ENCODE measurements at regions not wholly inside any gene's neighbourhood (a gene's known extent, or its start where the extent isn't known, plus 50 kb on each side); places are given as distances from the start of the nearest gene placed in this dataset.

DNA sequence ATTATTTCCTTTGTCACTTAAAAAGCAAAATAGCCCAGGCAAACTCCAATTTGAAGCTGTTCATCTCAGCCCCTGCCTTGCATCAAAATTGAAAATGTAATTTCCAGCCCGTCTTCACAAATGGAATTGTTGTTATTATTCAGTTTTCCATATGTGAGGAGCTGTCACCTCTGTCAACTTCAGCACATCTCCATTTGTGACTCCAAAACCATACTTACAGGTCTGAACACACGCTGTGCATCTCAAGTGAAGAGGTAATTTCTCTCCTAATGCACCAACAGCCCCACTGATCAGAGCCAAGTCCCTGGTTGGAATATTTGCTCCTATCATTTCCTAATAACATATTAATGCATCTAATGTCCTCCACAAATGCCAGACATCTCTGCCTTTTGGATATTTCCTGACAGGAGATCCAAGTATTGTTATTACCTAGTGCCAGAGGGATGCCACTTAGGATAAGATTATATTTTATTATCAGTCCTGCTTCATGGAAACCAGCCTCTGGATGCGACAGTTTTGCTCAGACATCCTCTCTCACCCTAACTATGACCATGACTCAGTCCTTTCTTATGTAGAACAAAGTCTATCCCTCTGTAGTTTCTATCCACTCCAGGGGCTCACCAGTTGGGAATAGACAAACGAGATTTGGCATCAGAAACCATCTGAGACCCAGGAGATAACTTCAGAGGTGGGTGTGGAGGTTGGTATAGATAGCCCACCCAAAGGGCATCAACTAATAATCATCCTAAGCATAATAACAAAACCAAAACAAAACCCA, 379.8 kb downstream of the VPS13C start:
- DNase-seq = no peak

DNA sequence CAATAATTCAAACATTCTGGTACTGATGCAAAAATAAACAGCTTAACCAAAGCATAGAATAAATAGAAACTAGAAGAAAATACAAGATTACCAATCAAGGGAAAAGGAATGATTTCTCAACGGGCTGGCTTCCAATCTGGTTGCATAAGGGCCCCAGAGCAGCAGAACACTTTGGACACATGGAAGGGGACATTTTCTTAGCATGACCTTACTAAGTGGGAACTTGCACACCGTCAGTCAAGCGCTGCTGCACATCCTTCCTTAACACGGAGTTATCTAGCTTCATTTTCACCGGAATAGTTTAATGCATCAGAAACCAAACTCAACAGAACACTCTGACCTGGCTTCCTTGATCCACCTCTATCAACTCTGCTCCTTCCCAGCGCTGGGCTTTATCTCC, 388.5 kb downstream of the VPS13C start:
- DNase-seq = no peak

DNA sequence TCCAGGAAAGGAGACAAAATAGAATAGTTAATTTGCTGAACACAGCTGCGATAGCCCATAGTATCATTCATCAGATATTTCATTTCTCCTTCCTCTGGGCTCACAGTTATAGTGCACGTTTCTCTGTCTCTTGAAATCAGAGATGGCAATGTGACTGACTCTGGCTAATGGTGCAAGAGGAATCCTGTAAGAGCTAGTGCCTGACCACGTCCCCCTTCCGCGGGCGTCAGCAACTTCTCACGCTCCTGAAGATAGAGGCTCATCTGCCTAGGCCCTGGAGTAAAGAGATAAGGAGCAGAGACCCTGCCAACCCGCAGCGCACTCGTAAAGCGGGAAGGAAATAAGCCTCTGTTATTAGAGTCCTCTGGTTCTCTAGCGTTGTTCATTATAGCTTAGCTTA, 391.8 kb downstream of the VPS13C start:
- DNase-seq = no peak

DNA sequence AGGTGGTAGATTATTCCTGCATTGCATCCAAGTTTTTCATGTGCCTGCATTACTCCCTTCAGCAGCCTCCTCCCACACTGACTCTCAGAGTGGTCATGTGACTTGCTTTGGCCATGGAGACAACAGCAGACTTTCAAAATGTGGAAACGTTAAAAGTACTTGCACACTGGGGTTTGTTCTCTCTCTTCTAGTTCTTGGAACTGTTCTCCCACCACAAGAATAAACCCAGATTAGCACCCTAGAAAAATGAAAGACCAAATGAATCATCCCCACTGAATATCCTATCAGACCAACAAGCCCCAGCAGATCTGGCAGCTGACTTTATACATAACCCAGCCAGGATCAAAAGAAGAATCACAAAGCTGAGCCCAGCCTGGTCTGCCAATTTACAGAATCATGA, 398.5 kb downstream of the VPS13C start:
- no peak for DNase-seq

DNA sequence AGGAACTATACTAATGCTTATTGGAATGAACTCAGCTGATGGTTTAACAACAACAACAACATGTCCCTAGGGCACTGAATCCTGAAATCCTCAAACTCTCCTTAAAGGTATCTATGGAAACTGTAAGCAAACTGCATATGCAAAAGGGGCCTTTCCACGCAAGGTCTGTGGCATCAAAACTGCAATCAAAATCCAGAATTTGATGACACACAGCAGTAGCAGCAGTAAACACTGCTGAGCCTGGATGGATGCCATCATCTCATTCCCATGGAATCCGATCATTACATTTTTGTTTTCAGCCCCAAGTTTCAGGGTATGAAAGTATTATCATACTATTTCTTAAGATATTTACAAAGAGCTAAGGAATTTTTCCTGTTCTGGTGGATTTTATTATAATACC, 399.7 kb downstream of the VPS13C start:
- no peak for DNase-seq

DNA sequence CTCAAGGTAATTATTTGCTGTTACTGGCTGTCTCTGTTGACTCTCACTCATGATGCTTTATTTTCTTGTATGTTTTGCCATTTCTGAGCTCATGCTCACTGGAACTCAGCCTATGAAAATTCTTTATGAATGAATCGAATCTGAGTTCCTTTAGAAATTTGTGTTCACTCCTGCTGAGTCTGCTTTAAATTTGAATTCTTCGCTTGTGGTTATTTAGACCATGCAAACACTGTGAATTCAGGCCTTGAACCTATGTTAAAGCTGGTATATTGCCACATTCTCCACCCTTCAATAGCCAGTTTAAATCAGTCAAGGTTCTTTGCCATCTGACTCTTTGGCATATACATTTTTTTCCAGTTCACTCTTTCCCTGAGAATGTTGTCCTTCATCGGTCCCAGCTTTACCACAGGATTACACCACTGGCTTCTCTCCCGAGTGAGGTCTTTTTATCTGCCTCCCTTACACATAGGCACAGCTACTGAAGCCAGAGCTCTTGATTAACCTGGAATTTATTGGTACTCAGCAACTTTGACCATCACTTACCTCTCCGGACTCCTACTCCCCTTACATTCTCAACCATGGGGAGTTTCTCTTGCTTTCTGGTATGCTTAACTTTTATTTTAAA, 400.6 kb downstream of the VPS13C start:
- no peak for DNase-seq

DNA sequence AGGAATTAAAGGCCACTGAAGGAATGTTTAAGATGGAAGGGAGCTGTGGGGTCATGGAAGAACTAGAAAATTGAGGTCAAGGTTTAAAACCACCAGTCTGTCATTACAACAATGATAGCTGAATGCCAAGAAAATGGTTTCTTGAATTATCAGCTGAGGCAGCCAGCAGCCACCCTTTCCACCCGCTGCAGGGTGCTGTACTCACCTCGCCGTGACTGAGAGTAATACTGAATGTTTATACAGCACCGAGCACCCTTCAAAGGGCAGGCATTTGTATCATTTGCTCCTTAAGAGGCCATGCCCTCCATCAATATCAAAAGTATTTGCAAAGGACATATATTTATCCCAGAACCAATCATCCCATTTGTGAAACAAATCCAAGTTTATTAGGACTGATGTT, 402.8 kb downstream of the VPS13C start:
- DNase-seq = no peak

DNA sequence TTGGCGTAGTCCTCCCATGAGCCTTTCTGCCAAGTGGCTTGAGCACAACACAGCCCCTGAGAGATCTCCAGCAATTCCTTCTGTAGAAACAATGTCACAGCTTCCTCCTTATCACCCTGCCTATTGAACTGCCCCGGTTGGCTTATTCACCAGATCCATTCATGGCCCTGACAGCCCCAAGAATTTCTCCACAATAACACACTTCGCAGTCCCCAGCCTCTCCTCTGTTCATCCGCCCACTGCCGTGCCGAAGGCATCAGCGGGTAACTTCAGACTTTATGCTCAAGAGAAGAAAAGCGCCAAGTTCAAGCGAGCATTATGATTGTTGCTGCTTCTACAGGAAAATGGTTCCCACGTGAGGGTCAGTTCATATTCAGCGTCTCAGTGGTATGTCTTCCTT, 403.9 kb downstream of the VPS13C start:
- DNase-seq = no peak

DNA sequence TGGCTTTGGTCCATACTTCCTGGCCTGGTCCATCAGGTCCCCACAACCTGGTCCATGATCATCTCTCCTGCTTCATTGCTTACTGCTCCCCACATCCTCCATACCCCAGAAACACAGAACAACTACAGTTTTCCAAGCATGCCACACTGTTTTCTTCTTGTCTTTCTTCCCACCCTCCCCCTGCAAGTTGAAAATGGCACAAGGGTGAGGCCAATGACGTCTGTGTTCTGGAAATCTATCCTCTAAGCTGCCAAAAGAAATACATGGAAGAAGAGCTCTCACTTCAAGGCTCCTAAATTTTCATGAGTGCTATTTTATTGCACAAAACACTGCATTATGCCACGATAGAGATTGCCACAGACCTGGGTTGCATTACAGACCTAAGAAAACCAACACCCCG, 404.4 kb downstream of the VPS13C start:
- no peak for DNase-seq

DNA sequence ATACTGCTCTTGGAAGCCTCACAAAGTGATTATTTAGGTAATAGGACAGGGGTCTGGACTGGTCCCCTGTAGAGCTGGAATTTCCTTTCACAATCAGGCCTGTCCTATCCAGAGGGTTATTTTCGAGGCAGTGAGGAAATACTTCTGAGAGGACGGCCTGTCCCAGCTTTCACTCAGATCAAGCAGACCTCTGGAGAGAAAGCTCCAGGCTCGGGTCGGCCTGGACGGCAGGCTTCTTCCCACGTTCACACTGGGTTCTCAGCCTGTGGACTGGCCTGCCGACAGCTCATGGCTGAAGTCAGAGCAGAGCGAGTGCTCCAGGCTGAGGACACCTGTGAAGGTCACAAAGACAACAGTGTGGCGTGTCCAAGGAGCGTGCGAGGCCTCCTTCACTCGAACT, 405.3 kb downstream of the VPS13C start:
- DNase-seq = no peak

DNA sequence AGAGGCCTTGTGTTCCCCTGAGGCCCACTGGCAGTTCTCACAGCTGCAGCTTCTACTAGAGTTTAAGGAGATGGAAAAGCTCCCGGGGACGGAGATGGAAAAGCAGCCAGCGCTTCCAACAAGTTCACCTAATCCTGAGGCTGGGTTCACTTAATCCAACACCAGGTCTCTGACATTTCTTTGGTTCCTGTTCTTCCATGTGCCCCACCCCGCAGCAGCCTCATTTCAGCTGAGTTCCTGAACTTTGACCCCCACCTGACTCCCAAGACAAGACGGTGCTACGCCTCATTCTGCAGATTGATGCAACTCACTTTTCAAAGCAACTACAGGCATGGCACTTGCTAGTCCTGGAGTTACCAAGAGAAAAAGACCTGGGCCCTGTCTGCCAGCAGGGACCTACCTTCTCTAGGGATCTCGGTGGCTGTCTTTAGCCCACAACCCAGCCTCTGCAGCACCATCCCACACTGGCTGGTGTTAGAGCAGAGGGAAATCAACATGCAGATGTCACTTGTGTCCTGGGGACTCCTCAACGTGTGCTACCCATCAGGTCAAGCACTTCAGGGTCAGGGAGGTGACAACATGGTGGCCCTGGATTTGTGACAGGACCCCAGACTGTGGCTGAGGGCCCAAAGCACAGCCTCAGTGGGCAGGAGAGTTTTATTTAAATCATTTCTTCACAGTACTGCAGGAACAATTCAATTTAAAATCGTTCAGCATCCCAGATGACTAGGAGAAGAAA, 406.1 kb downstream of the VPS13C start:
- no peak for DNase-seq

DNA sequence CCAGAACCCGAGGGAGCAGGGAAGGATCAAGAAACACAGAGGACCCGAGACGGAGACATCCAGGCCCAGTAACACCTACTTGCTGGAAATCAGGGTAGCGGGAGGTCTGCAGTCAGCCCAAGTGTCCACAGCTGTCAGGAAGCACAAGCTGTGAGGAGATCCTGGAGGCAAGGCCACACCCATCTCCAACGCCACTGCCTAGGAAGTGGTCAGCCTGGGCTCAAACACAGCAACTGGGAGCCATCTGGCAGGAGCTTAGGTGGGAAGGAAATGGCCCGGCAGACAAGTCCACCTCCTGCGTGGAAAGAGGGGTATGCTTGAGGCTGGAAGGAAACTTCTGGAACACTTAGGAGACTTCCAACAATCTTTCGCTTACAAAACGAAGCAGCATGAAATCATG, 407.1 kb downstream of the VPS13C start:
- no peak for DNase-seq

DNA sequence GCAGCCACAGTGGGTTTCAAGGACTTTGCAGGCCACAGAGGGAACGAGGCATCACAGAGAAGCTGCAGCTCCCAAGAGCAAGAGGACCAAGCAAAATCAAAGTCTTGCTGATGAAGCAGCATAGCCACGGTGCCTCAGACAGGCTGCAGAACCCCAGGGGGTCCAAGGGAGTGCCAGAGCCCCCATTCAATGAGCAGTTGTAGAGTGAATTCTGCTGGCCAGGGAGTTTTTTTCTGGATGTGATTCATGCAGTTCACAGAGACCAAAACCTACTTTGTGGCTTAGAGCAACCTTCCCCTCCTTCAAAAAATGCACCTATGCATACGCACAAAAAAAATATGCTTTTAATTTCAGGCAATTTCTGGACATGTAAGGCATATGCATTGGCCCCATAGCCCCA, 409.0 kb downstream of the VPS13C start:
- no peak for DNase-seq

DNA sequence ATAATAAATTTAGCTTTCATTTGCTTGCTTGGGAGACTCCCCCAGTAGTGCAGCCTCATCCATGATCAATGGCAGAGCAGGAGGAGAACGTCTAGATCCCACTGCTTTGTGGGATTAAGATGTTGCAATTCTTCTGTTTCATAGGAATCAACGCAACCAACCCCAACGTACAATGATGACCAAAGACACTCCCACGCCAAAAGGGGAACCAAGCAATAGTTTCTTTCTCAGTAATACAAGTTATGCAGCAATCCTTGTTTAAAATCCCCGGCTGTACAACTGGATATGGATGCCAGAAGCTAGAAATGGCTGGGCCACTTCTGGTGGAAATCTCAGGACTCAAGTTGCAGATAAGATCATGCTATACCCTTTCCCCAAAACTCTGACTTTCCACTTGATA, 411.2 kb downstream of the VPS13C start:
- no peak for DNase-seq

DNA sequence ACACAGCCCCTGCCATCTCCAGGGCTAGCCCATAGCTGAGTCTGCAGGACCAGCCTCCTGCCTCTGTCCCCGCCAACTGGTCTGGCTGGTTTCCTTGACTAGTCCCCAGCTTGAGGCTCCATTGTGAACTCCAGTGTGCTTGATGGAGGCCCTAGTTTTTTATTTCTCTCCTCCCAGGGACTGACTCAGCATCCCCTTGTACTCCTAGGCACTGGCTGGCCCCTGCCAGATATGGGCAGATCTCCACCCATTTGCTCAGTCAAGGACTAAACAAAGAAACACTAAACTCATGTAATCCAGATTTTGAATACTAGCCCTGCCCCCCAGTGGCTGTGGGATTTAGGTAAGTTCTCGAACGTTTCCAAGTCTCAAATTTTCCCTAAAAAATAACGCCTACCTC, 415.4 kb upstream of the RORA start:
- DNase-seq = no peak

DNA sequence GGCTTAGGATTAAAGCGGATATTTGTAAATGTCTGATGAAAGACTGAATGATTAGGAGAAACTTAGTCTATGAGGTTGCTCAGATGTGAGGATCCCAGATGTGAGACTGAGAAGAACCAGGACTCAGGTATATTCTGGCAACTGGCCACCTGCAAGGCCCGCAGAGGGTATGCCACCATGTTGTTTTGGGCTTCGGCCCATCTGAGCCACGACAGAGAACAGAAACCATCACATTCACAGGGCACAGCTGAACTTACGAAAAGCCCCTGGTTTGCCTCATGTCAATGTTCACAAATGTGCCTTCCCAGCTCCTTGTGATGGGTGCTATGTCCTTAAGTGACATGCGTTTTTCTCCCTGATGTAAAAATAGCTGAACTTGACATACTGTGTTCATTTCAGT, 412.5 kb upstream of the RORA start:
- DNase-seq = no peak

DNA sequence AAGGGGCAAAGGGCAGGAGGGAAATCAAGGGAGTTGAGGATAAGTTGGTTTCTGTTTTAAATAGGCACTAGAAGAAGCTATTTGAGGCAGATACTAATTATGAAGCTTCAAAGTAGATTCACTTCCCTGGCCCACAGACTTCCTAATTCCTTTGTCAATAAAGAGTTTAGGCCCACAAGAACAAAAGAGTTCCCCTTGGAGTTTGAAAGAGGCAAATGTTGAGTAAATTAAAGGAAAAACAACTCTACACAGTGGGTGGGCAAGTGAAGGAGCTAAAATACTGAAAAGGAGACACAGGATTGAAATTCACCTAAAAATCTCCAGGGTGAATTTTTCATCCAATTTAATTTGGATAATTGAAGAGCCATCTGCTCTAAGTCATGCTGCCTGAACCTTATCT, 411.7 kb upstream of the RORA start:
- no peak for DNase-seq

DNA sequence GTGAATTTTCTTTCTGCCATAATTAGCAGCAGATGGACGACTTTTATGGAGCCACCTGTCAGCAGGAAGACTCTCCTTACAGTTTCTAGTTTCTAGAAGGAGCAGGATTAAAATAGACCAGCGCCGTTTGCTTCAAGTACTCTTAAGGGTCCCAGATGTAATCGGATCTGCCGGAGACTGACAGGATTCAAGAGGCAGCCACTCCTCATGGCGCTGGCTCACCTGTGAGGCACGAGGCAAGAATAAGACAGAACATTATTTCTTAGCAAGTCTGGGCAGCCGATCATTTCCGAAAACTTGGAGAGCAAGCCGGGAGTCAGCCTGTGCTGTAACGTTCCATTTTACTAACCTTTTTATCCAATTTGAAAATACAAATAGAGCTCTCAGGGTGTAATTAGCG, 410.4 kb upstream of the RORA start:
- DNase-seq = peak; percentile 68

DNA sequence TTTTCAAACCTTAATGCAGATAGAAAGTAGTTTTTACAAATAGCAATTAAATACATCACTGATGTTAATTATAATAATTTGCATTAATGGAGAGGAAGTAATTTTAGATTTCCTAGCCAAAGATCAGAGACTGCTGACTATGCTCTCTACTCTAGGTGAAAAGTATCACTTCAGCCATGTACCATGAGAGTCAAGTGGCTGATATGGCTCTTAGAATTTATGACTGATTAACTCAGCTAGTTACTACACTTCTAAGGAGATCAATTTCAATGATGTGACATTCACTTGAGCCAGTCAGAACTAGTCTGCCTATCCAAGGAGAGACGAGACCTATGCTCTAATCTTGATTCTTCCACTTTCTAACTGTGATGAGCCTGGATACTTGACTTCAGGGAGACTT, 405.7 kb upstream of the RORA start:
- no peak for DNase-seq

DNA sequence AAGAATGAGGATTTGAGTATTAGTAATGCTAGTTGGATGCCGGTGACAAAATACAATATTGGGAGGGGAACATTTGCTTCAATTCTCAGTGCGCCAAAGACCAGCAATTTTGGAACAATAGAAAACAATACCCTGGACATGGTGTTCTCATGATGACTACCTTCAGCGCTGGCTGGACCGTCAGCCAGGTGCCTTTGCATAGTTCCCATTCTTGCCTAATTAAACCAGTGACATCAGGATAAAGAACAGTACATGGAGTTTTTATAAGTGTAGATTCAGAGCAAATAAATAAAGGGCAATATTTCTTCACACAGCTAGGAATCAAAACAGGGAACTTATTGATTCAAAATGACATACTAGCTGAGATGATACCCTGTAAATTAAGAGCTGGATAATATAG, 404.8 kb upstream of the RORA start:
- DNase-seq = no peak

DNA sequence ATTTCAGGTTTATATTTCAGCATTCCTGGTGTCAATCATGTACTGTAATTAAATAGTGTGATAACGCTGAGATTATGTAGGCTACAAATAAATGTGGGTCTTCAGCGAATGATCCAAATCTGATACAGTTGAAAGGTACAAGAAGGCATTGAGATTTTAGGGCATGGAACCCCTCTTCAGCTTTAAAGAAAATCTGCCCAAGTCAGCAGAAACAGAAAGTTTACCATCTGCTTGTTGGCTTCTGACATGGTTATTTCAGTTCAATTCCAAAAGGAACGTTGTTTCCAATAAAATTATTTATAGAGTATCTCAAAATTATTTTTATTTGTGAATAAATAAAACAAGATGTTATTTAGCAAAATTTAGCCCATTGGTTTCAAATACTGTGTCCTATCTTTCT, 400.2 kb upstream of the RORA start:
- DNase-seq = no peak

DNA sequence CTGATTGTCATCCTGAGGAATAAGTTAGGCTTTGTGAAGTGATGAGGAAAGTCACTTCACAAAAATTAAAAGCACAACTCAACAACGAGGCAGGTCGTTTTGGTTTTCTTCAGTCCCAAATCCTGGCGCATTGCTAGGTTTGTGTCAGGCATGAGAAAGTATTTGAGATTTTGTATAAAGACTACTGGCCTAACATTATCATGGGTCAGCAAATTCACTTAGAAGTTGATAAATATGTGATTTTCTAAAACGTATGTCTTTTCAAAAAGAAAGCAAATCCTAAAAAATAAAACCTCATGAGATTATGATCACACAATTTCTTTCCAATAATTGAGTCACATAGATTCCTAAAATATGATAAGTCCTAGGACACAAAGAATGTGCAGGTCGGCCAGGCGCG, 395.8 kb upstream of the RORA start:
- no peak for DNase-seq

DNA sequence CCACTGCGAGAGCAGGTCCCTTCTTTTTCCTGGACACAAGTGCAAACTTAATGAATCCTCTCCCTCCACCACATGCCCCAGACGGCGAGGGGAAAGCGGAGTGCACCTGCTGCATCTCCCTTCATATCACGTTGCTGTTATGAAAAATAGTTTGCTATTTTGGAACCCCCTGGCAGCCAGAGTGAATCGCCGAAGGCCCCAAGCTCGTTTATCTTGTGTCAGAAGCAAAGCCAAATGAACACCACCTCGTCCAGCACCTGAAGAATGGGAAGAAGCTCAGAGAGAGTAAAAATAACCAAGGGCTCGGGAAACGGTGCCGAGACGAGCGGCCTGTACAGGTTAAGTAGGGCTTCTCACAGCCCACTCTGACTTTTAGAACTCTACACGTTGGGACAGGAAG, 394.6 kb upstream of the RORA start:
- DNase-seq = no peak

DNA sequence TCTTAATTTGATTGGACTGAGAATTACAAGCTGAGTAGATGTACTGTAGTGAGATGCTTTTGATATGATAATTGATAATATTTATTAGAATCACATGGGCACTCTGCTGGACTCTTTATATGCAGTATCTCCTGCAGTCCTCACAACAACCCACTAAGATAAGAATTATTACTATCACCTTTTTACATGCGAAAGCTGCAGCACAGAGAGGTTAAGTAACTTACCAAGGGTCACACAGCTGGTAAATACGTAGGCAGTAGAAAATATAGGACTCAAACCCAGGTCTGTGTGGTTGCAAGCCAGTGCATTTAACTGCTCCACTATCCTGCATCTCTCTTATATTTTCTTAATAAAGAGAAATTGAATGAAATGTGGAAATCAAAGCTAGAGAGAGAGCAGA, 392.8 kb upstream of the RORA start:
- DNase-seq = no peak

Measured in NCI-H1436 (cell line).